ENCODE measurements at regions not wholly inside any gene's neighbourhood (a gene's known extent, or its start where the extent isn't known, plus 50 kb on each side); places are given as distances from the start of the nearest gene placed in this dataset.

DNA sequence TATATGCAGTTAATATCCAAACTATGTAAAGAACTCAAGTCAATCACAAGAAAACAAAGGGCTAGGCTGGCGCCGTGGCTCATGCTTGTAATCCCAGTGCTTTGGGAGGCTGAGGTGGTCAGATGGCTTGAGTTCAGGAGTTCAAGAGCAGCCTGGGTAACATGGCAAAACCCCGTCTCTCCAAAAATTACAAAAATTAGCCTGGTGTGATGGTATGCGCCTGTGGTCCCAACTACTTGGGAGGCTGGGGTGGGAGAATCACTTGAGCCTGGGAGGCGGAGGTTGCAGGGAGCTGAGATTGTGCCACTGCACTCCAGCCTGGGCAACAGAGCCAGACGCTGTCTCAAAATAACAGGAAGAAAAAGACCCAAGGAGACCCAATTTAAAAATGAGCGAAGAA lies 91.9 kb upstream of the ALKAL2 start:
- H3K4me3 ChIP-seq (replicated peaks; ENCODE audit: low read depth, low read length): no peak overlapping the region
- DNase-seq (ENCODE audit: low read depth): no peak
- TF ChIP-seq, protein P1, sequence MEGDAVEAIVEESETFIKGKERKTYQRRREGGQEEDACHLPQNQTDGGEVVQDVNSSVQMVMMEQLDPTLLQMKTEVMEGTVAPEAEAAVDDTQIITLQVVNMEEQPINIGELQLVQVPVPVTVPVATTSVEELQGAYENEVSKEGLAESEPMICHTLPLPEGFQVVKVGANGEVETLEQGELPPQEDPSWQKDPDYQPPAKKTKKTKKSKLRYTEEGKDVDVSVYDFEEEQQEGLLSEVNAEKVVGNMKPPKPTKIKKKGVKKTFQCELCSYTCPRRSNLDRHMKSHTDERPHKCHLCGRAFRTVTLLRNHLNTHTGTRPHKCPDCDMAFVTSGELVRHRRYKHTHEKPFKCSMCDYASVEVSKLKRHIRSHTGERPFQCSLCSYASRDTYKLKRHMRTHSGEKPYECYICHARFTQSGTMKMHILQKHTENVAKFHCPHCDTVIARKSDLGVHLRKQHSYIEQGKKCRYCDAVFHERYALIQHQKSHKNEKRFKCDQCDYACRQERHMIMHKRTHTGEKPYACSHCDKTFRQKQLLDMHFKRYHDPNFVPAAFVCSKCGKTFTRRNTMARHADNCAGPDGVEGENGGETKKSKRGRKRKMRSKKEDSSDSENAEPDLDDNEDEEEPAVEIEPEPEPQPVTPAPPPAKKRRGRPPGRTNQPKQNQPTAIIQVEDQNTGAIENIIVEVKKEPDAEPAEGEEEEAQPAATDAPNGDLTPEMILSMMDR (IDR thresholded peaks at IDR 0.05; ENCODE audit: low read length, missing control alignments): no peak

DNA sequence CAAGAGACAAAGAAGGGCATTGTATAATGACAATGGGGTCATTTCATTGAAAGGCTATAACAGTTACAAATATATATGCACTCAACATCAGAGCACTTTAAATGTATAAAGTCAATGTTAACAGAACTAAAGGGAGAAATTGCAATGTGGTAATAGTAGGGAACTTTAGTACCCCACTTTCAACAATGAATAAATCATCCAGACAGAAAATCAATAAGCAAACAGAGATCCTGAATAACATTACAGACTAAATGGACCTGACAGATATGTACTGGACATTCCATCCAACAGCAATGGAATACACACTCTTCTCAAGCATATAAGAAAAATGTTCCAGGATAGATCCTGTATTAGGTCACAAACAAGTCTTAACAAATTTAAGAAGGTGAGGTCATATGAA lies 90.5 kb upstream of the ALKAL2 start:
- TF ChIP-seq, protein P1 (IDR thresholded peaks at IDR 0.05; ENCODE audit: low read length, missing control alignments): no peak
- no peak overlapping the region for H3K4me3 ChIP-seq (replicated peaks; ENCODE audit: low read depth, low read length)
- DNase-seq (ENCODE audit: low read depth): no peak

DNA sequence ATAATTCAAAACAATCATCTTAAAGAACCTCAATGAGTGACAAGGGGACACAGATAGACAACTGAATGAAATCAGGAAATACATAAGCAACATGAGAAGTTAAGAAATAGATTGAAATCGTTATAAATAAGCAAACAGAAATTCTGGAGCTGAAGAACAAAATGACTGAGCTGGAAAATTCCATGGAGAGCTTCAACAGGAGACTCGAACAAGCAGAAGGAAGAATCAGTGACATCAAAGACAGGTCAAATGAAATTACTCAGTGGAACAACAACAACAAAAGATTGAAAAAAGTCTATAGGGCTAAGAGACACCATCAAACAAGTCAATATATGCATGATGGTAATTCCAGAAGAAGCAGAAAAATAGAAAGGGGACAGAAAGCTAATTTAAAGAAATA lies 89.5 kb upstream of the ALKAL2 start:
- TF ChIP-seq, protein P1 (IDR thresholded peaks at IDR 0.05; ENCODE audit: low read length, missing control alignments): no peak
- no peak overlapping the region for H3K4me3 ChIP-seq (replicated peaks; ENCODE audit: low read depth, low read length)
- DNase-seq (ENCODE audit: low read depth): no peak

DNA sequence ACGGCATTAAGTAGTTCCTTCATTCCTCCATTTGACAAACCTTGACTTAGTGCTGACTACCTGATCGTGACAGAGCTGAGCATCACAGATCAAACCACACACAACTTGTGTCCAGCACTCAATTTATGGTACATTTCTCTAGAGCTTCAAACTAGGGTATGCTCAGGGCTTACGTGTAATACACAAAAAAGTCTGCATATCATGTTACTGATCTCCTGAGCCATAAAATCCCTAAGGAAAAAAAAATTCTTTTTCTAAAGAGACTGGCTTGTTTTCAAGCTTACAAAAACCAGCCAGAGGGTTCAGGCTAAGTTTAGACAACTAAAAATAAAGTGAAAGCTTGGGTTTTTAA lies 88.0 kb upstream of the ALKAL2 start:
- no peak overlapping the region for H3K4me3 ChIP-seq (replicated peaks; ENCODE audit: low read depth, low read length)
- no peak for DNase-seq (ENCODE audit: low read depth)
- TF ChIP-seq, protein P1 (IDR thresholded peaks at IDR 0.05; ENCODE audit: low read length, missing control alignments): no peak

DNA sequence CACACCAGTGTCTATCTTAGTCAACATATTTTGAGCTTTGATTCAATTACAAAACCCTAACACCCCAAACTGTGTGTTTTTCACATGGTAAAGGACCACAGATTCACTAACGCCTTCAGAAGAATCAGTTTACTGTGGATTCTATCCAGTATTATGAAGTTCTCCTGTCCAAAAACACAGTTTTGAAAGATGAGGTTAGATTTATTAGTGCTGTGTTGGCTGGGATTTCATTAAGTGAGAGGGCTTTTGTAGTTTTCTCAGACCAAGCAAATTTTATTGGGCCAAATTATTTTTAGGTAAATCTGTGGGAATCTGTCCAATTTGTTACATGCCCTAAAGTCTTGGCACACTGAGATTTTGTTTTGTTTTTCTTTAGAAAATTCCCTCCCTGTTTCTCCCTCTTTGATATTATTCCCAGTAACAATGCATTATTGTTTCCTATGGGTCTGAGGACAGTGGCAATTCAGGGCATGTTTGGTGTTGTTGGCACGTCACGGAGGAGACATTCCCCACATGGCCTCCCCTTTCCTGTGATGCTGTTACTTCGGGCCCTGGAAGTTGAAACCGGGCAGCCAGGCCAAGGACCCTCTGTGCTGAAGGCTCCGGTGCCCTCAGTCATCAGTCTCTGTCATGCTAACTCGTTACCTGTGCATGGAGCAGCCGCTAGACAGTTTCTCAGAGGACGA lies 87.5 kb upstream of the ALKAL2 start:
- DNase-seq (ENCODE audit: low read depth): no peak
- H3K4me3 ChIP-seq (replicated peaks; ENCODE audit: low read depth, low read length): no peak overlapping the region
- TF ChIP-seq, protein P1 (IDR thresholded peaks at IDR 0.05; ENCODE audit: low read length, missing control alignments): no peak

DNA sequence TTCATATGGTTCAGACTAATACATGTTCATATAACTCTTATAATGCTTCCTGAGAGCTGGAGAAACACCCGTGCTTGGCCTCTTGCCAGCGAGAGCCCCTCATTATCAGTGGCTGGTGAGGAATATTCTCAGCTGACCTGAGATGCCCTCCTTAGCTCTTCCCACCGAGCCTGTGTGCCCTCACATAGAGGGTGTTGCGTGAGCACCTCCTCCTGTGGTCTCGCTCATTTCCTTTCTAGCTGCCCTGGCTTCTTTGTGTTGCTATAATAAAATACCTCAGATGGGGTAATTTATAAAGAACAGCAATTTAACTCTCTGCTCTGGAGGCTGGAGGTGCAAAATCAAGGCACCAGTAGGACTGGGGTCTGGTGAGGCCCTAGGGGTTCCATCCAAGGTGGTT lies 80.5 kb upstream of the ALKAL2 start:
- no peak for DNase-seq (ENCODE audit: low read depth)
- TF ChIP-seq, protein P1 (IDR thresholded peaks at IDR 0.05; ENCODE audit: low read length, missing control alignments): no peak
- no peak overlapping the region for H3K4me3 ChIP-seq (replicated peaks; ENCODE audit: low read depth, low read length)

DNA sequence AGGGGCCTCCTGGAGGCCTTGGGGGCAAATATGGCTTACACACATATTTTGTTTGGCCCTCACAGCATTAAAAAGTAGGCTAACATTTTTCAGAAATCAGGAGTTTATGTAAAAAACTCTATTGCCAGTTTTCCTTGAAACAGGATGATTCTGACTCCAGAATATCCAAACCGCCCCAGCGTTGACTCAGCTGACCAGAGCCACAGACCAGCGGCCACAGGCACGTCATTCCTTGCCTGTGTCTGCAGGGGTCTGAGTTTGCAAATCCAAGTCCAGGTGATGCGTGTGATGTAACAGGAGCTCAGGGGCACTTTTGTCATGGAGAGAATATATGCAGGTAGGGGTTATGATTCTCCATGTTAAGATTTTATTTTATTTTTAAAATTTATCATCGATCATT lies 79.4 kb upstream of the ALKAL2 start:
- no peak overlapping the region for H3K4me3 ChIP-seq (replicated peaks; ENCODE audit: low read depth, low read length)
- TF ChIP-seq, protein P1 (IDR thresholded peaks at IDR 0.05; ENCODE audit: low read length, missing control alignments): no peak
- DNase-seq (ENCODE audit: low read depth): no peak

All from fibroblast of pulmonary artery (primary cell).